ENCODE measurements at regions not wholly inside any gene's neighbourhood (a gene's known extent, or its start where the extent isn't known, plus 50 kb on each side); places are given as distances from the start of the nearest gene placed in this dataset.

DNA sequence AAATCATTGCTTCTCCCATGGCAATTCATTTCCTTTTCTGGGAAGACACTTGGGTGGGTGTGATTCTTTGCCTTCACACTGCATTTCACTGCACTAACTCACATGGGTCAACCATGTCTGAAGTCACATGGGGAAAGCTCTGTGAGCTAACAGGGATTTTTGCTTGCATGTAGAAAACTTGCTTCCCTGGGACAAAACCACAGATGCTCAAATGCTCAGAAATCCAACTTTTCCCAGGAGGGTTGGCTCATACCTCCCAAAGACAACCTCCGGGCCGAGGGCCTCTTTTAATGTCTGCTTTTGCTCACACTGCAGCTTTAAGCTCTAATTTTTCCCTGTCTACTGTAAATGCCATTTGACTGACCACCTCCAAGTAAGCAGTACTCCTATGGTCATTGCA, 1695.2 kb downstream of the STIM2 start:
- peak; percentile 76 for DNase-seq

DNA sequence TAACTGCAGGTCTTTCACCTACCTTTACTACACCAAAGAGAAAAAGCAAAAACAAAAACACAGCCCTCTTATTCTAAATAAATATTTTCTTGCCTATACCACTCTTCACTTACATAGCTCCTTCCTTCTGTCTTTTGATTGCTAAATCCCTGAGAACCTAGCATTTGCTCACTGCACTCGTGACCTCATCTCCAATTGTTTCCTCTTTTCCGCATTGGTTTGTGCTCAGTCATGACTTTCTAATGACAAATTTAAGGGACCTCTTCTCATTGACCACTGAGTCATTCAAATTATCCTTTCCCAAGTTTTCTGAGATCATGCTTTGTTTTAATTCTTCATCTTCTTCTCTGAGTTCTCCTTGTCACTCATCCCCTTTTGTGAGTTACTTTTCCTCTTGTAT, 1697.1 kb downstream of the STIM2 start:
- DNase-seq = peak; percentile 36

DNA sequence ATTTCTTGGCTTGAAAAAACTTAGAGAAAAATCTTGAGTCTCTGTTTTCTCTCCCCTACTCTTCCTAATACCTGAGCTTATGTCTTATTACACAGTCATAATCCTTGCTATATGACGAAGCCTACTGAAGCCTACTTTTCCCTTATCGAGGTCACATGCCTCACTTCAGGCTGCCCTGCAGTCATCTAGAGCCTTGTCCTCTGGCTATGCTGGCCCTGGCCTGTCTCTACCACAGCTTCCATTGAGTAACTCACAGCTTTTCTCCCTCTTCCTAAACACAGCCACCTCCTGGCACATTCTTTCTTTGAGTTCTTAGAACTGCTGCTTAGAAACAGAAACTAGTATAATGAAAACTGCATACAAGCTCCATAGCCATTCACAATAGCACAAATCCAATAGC, 1698.3 kb downstream of the STIM2 start:
- no peak for DNase-seq

DNA sequence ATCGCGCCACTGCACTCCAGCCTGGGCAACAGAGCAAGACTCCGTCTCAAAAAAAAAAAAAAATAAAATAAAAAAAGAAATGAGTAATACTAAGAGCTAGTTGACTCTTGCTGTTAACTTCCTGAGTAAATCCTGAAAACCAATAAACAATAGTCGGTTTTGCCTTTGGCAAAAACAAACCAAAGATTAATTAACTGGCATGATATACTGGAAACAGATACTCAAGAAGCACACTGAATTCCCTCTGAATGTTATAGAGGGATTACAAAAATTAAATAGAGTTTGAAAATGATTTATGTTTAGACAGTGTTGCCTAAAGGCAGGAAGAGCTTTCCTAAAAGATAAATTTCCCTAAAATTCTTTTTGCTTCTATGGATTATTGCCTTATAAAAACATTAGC, 1702.3 kb downstream of the STIM2 start:
- no peak for DNase-seq

DNA sequence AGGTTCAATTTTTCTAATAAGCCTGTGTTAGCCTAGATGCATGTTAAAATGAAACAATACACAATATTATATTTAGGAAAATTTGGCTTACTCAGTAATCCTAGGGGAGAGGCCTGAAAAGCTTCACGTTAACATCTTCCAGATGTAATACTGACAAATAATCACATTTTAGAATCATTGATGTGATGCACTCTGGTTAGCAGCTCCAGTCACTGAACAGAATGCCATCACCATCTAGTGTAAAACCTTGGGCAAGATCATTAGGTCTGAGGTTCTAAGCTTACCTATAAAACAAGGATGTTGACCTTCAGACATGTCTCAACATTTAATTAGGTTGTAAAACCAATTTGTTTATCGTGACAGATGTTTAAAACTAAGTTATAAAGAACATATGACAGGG, 1704.8 kb downstream of the STIM2 start:
- DNase-seq = peak; percentile 5

DNA sequence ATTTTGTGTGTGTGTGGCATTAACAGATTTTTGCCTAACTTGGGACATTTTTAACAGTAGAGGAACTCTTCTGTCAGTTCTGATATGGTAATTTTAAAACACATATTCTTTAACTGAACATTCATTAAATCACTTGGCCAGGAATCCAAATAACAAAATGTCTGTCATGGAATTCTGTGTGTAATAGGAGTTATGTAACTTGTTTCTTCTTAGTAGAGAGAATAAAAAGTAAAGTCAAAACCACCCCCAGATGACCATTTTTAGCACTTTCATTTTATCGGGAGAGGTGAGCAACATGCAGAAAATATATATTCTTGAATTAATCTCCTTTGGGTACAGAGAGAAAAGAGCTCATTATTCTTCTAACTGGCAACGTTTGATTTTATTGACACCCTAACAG, 1740.3 kb downstream of the STIM2 start:
- DNase-seq = no peak

DNA sequence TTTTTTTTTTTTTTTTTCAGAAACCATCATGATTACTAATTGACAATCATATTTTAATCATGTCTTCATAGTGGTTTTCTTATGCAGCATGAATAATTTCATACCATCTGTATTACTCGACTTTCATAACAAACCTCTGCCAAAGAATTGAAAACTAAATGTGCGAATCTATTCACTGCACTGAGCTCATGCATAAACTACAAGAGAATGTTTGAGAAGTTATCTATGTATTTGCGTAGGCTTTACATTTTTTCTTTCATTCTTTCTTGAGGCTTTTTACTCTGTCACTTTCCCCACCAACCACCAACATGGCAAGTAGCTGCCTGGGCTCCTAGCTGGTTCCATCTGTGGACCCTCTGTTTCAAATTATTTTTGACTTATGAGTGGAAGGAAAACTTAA, 1761.0 kb downstream of the STIM2 start:
- DNase-seq = peak; percentile 44

DNA sequence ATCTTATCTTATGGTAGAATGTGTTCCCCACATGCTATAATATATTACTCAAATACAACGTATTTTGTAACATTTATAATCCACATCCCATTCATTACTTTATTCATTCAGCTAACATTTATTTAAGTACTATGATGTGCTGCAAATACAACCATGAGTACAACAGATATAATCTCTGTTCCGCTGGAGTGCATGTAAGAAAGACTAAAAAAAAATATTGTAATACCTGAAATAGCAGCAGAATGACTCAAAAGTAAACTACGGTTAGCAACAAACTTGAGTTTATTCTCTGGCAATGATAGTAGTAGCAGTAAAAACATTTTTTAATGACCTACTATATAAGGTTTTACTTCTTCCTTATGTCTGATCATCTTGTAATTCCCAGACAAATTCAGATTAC, 1776.3 kb downstream of the STIM2 start:
- no peak for DNase-seq

DNA sequence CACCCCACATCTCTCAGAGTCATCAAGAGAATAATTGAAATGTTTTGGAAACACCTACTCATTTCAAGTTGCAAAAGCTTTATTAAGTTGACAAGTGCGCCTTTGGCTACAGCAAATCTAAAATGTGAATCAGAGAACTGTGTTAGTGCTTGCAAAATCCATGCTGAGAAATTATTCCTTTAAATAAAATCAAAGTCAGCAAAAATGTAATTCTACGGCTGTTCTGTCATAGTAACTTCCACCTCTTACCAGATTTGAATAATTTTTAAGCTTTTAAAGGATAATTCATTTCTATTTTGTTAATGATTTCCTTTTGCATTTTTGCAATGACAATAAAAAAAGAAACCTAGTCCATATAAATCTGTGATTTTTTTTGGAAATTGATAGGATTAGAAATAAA, 1779.1 kb downstream of the STIM2 start:
- DNase-seq = no peak

DNA sequence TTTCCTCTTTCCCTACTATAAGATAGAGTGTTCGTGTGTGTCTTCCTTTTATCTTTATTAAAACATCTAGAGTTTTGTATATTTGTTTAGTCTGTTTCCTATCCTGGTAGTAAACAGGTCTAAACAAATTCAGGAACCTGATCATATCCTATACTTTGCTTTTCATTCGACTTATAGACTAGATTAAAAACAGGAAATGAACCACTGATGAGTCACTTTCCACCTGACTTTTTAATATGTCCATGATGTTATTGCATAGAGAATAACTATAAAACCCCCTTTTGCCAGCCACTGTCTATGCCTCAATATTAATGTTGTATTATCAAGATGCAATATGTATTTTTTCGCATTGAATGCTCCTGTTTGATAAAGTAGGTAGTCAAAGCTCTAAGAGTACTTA, 1794.0 kb downstream of the STIM2 start:
- no peak for DNase-seq

DNA sequence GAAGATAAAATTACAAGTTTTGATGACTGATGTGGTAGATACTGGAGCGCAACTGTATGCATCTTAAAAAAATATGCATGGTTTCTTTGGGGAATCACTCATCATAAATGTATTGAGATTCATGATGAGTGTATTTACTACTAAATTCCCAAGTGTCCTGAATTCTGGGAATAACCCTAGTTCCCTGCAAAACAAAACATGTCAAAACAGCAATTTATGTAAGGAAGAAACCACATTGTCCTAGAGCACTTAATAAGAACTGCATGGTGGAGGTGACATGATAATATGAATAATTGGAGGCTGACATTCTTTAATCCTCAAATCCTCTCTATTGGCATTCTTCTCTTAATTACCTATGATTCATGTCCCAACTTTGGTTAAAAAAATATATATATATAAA, 1804.7 kb downstream of the STIM2 start:
- DNase-seq = peak; percentile 40

DNA sequence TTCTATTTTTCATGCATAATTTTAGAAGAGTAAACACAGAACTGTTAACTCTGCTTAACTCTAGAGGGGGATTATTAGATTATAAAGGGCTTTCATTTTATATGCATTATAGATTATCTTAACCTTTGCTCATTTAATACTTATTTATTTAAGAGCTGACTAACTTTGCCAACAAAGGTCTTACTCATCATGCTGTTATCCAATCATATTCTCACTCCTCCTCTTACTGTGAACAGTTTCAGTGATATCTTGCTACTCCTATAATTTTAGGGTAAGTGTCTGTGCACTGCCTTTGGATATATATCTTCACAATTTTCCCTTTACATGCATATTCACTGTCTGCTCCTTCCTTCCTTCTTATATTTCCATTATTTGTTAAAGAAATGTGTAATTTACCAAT, 1814.9 kb downstream of the STIM2 start:
- DNase-seq = no peak

DNA sequence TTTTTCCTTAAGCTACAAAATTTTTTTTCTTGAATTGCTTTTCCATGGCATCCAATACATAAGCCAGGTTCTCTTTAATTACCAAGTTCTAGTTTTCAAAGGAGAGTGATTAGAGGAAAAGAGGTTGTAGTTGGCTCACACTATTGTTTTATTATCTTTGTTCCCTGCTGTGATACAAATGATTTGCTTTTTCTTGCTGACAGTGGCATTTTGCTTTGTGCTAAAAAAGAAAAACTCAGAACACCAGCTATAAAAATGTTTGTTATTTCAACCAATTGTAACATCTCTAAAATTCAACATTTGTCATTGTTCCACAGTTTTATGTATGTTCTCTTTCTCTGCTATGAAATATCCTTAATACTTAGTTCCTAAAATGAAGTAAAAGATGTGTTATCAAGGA, 1817.2 kb downstream of the STIM2 start:
- DNase-seq = no peak

DNA sequence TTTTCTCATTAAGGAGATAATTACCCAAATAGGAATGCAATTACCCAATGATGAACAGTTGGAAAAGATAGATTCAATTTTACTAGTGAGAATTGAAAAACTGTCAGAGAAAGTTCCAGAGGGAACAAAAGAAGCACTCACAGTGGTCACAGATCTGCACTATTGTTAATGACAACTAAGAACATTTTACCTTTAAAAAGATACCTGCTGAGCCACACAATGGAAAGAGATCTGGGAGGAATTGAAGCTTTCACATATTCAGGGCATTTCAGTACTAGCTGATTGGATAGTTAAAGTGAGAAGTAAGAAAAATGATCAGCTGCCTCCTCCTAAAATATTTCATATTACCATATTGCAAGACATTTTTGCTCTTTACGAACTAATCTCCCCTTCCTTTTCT, 1822.2 kb downstream of the STIM2 start:
- no peak for DNase-seq

DNA sequence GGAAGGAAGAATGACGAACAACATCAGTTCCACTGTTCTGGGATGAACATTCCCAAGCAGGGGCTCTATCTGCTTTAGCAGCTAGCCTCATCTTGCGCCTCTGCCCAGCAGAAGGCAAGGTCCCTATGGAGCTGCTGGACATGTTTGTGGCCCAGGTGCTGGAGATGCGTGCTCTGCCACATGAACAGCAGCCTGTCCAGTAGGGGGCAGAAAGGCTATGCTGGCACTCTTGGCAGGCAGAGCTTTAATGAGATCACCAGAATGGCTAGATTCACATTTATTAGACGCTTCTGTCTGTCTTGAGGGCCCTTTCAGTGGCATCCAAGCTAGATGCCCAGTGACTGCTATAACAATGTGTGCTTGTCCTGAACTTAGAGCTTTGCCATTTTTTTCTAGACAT, 1826.0 kb downstream of the STIM2 start:
- no peak for DNase-seq

DNA sequence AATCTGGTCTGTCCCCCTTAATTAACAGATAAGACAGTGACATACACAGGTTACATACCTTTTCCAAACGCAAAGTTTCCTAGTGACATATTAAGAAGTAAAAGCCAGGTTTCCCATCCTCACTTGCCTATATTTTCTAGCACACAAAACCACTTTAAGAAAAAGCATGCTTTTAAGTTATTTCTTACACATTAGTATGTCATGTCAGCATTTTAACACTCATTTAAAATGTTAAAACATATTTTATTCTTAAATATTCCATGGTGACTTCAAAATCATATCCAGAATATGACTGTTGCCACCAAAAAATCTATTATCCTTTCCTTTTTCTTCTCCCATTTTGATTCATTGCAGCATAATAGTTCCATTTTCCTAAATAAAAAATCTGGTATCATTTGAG, 1830.2 kb downstream of the STIM2 start:
- DNase-seq = no peak

DNA sequence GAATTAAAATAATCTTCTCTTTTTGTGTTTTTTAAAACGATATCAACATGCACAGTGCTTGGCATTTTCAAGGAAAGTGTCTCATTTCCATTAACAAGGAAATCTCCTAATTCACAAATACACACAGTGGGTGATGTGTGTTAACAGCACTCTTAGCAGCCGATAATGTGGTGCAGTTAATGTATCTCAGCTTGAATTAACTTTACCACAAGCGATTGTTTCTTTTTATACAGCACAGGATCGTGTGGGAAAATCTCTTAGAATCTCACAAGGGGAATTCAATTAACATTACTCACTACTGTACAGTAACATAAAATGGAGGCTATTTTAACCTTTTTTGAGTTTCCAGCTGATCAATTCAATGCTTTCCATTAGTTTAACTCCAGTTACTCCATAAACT, 1841.9 kb downstream of the STIM2 start:
- DNase-seq = no peak

DNA sequence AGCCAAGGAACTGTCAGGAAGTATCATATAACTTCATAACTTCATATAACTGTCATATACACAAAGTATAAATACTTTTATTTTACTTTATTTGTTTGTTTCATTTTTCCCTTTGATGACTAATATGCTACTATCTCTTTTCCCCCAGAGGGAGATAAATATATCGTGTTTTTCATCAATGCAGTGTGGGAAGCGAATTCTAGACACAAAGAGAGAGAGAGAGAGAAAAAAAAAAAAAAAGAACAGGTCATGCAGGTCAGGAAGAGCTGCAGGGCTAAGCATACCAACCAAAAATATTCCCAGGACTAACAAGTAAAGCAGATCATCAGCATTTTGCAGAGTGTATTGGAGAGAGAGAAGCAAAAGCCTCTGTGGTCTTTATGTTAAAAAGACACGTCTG, 1849.2 kb downstream of the STIM2 start:
- no peak for DNase-seq

DNA sequence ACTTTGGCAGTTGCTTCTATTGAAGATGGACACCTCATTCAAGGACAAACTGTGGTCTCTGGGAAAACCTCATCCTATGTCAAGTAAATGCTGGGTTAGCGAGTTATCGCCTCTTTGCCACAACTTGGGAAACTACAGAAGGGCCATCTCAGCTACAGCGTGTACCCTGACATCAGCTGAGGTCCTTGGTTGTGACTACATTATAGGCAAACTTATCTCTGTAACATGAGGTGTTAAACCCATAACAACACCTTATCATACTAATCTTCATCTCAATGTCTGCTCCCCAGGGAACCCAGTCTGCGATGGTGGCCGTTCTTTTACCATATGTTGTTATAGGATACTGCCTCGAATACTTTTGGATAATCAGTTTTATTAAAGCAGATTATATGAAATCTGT, 1862.7 kb downstream of the STIM2 start:
- no peak for DNase-seq

DNA sequence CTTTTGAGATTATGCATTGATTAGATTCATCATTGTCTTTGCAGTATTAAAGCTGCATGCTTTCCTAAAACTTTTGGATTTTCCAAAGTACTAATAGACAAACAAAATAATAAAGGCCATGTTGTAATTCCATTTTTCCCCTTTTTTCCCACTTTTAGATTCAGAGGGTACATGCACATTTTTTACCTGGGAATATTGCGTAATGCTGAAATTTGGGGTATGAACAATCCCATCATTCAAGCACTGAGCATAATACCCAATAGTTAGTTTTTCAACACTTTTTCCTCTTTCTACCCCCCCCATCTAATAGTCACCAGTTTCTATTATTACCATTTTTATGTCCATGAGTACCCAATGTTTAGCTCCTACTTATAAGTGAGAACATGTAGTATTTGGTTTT, 1863.6 kb downstream of the STIM2 start:
- DNase-seq = no peak

DNA sequence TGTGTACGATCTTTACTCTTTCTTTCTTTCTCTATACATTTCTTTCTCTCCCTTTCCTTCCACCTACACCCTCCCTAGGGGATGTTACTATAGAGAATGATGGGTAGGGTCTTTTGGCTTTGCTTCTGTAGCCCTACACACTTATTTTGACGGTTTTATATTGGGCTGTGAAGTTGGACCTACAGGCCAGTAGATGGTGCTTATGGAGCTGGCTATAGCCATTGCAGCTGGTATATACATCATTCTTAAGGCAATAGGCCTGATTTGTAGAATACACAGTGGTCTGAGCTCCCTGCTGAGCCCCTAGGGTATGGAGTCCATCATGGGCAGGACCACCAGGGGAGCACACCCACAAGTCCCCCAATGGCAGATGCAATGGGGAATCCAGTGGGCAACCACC, 1869.7 kb downstream of the STIM2 start:
- no peak for DNase-seq

DNA sequence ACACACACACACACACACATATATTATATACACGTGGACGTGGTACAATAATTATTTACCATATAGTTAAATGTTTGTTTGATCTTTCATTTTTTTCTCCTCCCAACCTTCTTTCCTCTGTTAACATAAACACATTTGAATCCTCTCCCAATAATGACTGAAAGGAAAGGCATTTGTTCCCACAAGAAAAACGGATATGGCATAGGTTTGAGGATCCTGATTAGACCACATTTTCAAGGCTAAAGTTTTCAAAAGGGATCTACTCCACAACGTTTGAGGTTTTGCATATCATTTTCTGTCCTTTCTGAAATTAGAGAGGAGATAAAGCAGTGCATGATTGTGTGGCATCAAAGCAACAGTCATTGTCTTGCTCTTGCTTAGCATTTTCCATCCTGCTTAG, 1883.4 kb downstream of the STIM2 start:
- DNase-seq = no peak

DNA sequence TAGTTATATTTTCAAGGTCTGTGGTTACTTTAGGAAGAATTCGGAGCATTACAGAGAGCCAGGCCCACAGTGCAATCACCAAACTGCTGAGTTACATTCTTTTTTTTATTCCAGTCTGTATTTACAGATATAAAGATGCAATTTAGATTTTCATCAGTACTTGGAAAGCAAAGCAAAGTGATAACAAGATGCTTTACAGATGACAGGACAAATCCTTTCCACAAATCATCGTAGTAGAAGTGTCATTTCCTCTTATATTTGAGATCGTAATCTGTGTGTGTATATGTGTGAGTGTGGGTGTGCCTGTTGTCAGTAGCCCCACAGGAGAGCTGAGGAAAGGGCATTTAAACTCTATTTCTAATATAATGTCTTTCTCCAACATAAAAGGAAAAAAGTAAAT, 1893.7 kb downstream of the STIM2 start:
- no peak for DNase-seq

DNA sequence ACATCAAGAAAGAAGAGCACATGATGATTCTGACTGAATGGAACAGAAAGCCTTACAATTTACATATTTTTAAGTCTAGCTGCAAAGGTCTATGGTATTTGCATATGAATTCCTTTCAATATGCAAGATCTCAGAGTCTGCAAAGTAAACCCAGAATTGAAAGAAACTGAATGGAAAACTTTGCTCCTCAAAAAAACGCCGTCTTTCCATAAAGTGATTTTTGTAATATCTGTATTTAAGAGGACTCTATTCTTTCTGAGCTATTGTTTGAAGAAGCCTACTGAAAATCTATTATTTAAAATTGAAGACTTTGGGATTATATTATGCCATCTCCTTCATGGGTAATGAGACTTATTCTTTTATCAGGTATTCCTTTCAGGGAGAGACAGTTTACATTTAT, 1894.4 kb downstream of the STIM2 start:
- no peak for DNase-seq

DNA sequence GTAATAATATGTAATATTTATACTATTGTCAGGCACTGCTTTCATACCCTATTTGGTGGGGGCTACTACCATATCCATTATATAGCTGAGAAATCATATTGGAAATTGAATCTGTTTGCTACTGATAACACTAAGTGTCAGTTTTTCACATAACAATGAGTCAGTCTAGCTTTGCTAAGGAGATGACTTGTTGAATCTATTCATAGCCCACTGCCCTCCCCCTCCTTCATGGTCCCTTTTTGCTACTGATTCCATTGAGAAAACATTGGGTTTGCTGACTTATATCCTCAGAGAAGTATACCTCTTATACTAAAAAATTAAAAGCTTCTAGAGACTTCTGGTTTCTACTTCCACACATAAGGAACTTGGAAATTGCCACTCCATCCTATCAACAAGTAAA, 1898.4 kb downstream of the STIM2 start:
- peak; percentile 0 for DNase-seq

DNA sequence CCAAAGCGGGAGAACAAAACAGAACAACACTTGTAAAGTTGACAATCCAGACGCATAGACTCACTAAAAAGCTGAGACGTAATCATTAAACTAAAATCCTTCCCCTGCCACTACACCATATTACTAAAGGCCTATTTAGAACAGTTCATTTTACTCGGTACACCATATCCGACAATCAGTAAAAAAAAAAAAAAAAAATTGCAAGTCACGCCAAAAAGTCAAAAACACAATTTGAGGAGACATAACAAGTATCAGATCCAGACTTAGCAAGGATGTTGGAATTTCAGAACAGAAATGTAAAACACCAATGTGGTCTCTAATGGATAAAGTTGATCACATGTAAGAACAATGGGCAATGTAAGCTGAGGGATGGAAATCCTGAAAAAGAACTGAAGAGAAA, 1899.4 kb downstream of the STIM2 start:
- no peak for DNase-seq
